GM23338 (cell line): ENCODE measurements at regions not wholly inside any gene's neighbourhood (a gene's known extent, or its start where the extent isn't known, plus 50 kb on each side); places are given as distances from the start of the nearest gene placed in this dataset.

Experiments
- ATAC-seq: fragments of 200-7000 bp; cut with Tn5 transposase; 3 replicates; pipeline ENCODE4 v1.9.1; 2020
- DNase-seq: peaks from one replicate; pipeline ENCODE4 v3.0.0-alpha.2; 2015; ENCODE audit warnings: low spot score
- H2AFZ ChIP-seq: fragments of 200-600 bp; sonication (generic); 2 replicates; pipeline ENCODE4 v1.8.0; 2016; ENCODE audit warnings: antibody characterized with exemption, mild to moderate bottlenecking, moderate library complexity
- H3F3A ChIP-seq: fragments of 200-600 bp; sonication (generic); replicated peaks from 2 replicates; pipeline ENCODE4 v1.8.0; 2017; ENCODE audit warnings: antibody characterized with exemption, mixed run types, low read depth
- H3K27ac ChIP-seq: fragments of 200-600 bp; sonication (generic); 2 replicates; pipeline ENCODE4 v1.6.1; 2016; ENCODE audit warnings: low read depth
- H3K27me3 ChIP-seq: fragments of 200-600 bp; sonication (generic); 2 replicates; pipeline ENCODE4 v1.8.0; 2016; ENCODE audit warnings: mild to moderate bottlenecking, mixed run types, moderate library complexity; ENCODE audit not compliant: insufficient read depth
- H3K36me3 ChIP-seq: fragments of 200-600 bp; sonication (generic); 2 replicates; pipeline ENCODE4 v1.8.0; 2016; ENCODE audit warnings: mild to moderate bottlenecking; ENCODE audit not compliant: insufficient read depth
- H3K4me1 ChIP-seq: fragments of 200-600 bp; sonication (generic); 2 replicates; pipeline ENCODE4 v1.8.0; 2016; ENCODE audit warnings: mild to moderate bottlenecking, moderate library complexity; ENCODE audit not compliant: insufficient read depth
- H3K4me2 ChIP-seq: fragments of 200-600 bp; sonication (generic); 2 replicates; pipeline ENCODE4 v1.7.1; 2017; ENCODE audit warnings: mixed run types
- H3K4me3 ChIP-seq: fragments of 200-600 bp; sonication (generic); 2 replicates; pipeline ENCODE4 v1.6.1; 2016; ENCODE audit warnings: mixed run types
- H3K79me2 ChIP-seq: fragments of 200-600 bp; sonication (generic); replicated peaks from 2 replicates; pipeline ENCODE4 v1.8.0; 2017; ENCODE audit warnings: mild to moderate bottlenecking; ENCODE audit not compliant: insufficient read depth
- H3K9me2 ChIP-seq: fragments of 200-600 bp; sonication (generic); 2 replicates; pipeline ENCODE4 v1.8.0; 2017; ENCODE audit not compliant: insufficient read depth
- H4K20me1 ChIP-seq: fragments of 200-600 bp; sonication (generic); replicated peaks from 2 replicates; pipeline ENCODE4 v1.8.0; 2017; ENCODE audit warnings: mild to moderate bottlenecking; ENCODE audit not compliant: insufficient read depth
- H3K27ac Mint-ChIP-seq: 2 replicates; pipeline ENCODE4 v1.8.0; 2020; ENCODE audit warnings: inconsistent platforms, mild to moderate bottlenecking, moderate library complexity, mixed read lengths
- H3K27me3 Mint-ChIP-seq: 3 replicates; pipeline ENCODE4 v1.8.0; 2022; ENCODE audit warnings: low read depth, mild to moderate bottlenecking, moderate library complexity, mixed read lengths, inconsistent platforms; ENCODE audit not compliant: insufficient read depth, poor library complexity
- H3K36me3 Mint-ChIP-seq: 3 replicates; pipeline ENCODE4 v1.8.0; 2021; ENCODE audit warnings: low read depth, mild to moderate bottlenecking, inconsistent platforms, moderate library complexity, mixed read lengths
- H3K4me1 Mint-ChIP-seq: 3 replicates; pipeline ENCODE4 v1.8.0; 2020; ENCODE audit warnings: mild to moderate bottlenecking, inconsistent platforms, mixed read lengths
- H3K4me3 Mint-ChIP-seq: 3 replicates; pipeline ENCODE4 v1.8.0; 2021; ENCODE audit warnings: moderate library complexity, mild to moderate bottlenecking, inconsistent platforms, mixed read lengths
- H3K9me3 Mint-ChIP-seq: 3 replicates; pipeline ENCODE4 v1.8.0; 2020; ENCODE audit warnings: moderate library complexity, mild to moderate bottlenecking, inconsistent platforms, mixed read lengths
- CREB1 ChIP-seq: fragments of 250-450 bp; sonication (Bioruptor Pico); IDR thresholded peaks from 2 replicates; pipeline ENCODE4 v1.5.0; 2020; ENCODE audit warnings: low read depth, mild to moderate bottlenecking, moderate library complexity
- CTCF ChIP-seq, 2 experiments: fragments of 200-600 bp in 1 of 2; sonication (generic) in 1 of 2; conservative IDR thresholded peaks; 2 replicates each; pipeline versions ENCODE4 v1.5.1 to v1.6.1; 2016 to 2017; ENCODE audit warnings: antibody characterized with exemption in 2 of 2, low read depth in 2 of 2, mild to moderate bottlenecking in 2 of 2, moderate library complexity in 1 of 2
- ETS1 ChIP-seq: IDR thresholded peaks from 2 replicates; pipeline ENCODE4 v1.6.1; 2016; ENCODE audit warnings: antibody characterized with exemption
- EZH2 ChIP-seq: fragments of 200-600 bp; sonication (generic); IDR thresholded peaks from one replicate; pipeline ENCODE4 v1.8.0; 2017; ENCODE audit warnings: antibody characterized with exemption, mild to moderate bottlenecking, low read depth; ENCODE audit not compliant: unreplicated experiment
- EZH2phosphoT487 ChIP-seq: fragments of 200-600 bp; sonication (generic); IDR thresholded peaks from one replicate; pipeline ENCODE4 v1.8.1; 2018; ENCODE audit warnings: antibody characterized with exemption; ENCODE audit not compliant: unreplicated experiment
- JUNB ChIP-seq: IDR thresholded peaks from one replicate; pipeline ENCODE4 v1.6.1; 2016; ENCODE audit warnings: antibody characterized with exemption; ENCODE audit not compliant: unreplicated experiment
- NANOG ChIP-seq: IDR thresholded peaks from 2 replicates; pipeline ENCODE4 v1.6.1; 2016; ENCODE audit warnings: antibody characterized with exemption, borderline replicate concordance
- POLR2AphosphoS5 ChIP-seq: IDR thresholded peaks from 2 replicates; pipeline ENCODE4 v1.6.1; 2016; ENCODE audit warnings: antibody characterized with exemption, low read depth
- REST ChIP-seq: IDR thresholded peaks from one replicate; pipeline ENCODE4 v1.6.1; 2018; ENCODE audit warnings: antibody characterized with exemption; ENCODE audit not compliant: unreplicated experiment
- STAT1 ChIP-seq: IDR thresholded peaks from one replicate; pipeline ENCODE4 v1.6.1; 2016; ENCODE audit warnings: antibody characterized with exemption; ENCODE audit not compliant: unreplicated experiment
- ZNF114 ChIP-seq: fragments of 250-450 bp; sonication (Bioruptor Pico); IDR thresholded peaks from 2 replicates; pipeline ENCODE4 v1.5.0; 2020; ENCODE audit warnings: mild to moderate bottlenecking, moderate library complexity
- ZNF331 ChIP-seq: fragments of 250-450 bp; sonication (Bioruptor Pico); IDR thresholded peaks from 2 replicates; pipeline ENCODE4 v1.5.0; 2020; ENCODE audit warnings: low read depth, mild to moderate bottlenecking, moderate library complexity
- ZNF462 ChIP-seq: fragments of 250-450 bp; sonication (Bioruptor Pico); IDR thresholded peaks from 2 replicates; pipeline ENCODE4 v1.5.0; 2020; ENCODE audit warnings: mild to moderate bottlenecking, moderate library complexity

- no peak overlapping the region for H3K4me3 Mint-ChIP-seq
Observed at GRCh38 chrX:68978255-68978654, 149.4 kb downstream of the EFNB1 start.

More at GRCh38 chrX:68978255-68978654, 149.4 kb downstream of the EFNB1 start:
- no peaks in the 10 kb centered on the region for H3K4me1 ChIP-seq
- no peak overlapping the region for H3K4me2 ChIP-seq
- no peak overlapping the region for H3K4me3 ChIP-seq
- Mint-ChIP-seq H3K27me3 (peaks cover 2% of the 10 kb centered on the region), H3K36me3 (no peaks in the 10 kb centered on the region), H3K9me3 (peaks cover 2% of the 10 kb centered on the region; the same call in 1 of the 3 replicates), H3K4me1 (peaks cover 5% of the 10 kb centered on the region; the same call in 2 of the 3 replicates), H3K27ac (no peak overlapping the region)
- no peaks in the 10 kb centered on the region for H3K79me2 ChIP-seq
- ATAC-seq (peak; percentile 94), DNase-seq (peak; percentile 54)
- no peaks in the 10 kb centered on the region for H3F3A ChIP-seq
- no peaks in the 10 kb centered on the region for H4K20me1 ChIP-seq
- no peaks in the 10 kb centered on the region for H3K27me3 ChIP-seq
- H2AFZ ChIP-seq = no peak overlapping the region; the same call in 1 of the 2 replicates
- TF ChIP-seq STAT1 = no peak
- TF ChIP-seq JUNB = no peak
- TF ChIP-seq EZH2phosphoT487 = no peak
- no peak for TF ChIP-seq CREB1 (CRISPR knock-in tag)
- no peak for TF ChIP-seq ZNF114 (CRISPR knock-in tag)
- no peak for TF ChIP-seq ZNF331 (CRISPR knock-in tag)
- TF ChIP-seq EZH2 = no peak
- TF ChIP-seq REST = no peak
- TF ChIP-seq ETS1 = no peak
- TF ChIP-seq NANOG = no peak
- no peak for TF ChIP-seq POLR2AphosphoS5
- no peak for TF ChIP-seq ZNF462
- TF ChIP-seq CTCF (conservative IDR thresholded peaks at IDR 0.05; ENCODE audit: low read depth in 2 of 2) = no peak
- no peaks in the 10 kb centered on the region for H3K9me2 ChIP-seq
- H3K36me3 ChIP-seq = no peaks in the 10 kb centered on the region
- H3K27ac ChIP-seq = no peak overlapping the region
